KBM-7 (cell line): ENCODE measurements at regions not wholly inside any gene's neighbourhood (a gene's known extent, or its start where the extent isn't known, plus 50 kb on each side); places are given as distances from the start of the nearest gene placed in this dataset.
"Not testable (repeated sequence)": the region's sequence is repeated elsewhere in the genome, so short reads cannot be mapped to it uniquely, and the experiment has no call there.

Experiments used
- DNase-seq: peaks from one replicate; pipeline ENCODE4 v3.0.0-alpha.2; 2015
- in situ Hi-C: fragments of 300-500 bp; cut with MboI; formaldehyde crosslinking; loops from 2 replicates; pipeline ENCODE4 v1.14.3; 2020; ENCODE audit warnings: low sequenced_read_pairs, low pct_unique_long_range_greater_than_20kb, mixed read lengths

- peak; percentile 28 for DNase-seq
- in situ Hi-C loops = no loop called here
Measured at GRCh38 chr2:209208211-209208610, 215.6 kb upstream of the MAP2 start.

- in situ Hi-C loops = no loop called here
- DNase-seq = no peak
Measured at GRCh38 chr2:209209943-209210342, 213.9 kb upstream of the MAP2 start.

- in situ Hi-C loops = no loop called here
- DNase-seq = no peak
Measured at GRCh38 chr2:209230560-209230959, 193.3 kb upstream of the MAP2 start.

- no peak for DNase-seq
- in situ Hi-C loops = no loop called here
Measured at GRCh38 chr2:209236377-209236776, 187.5 kb upstream of the MAP2 start.

GRCh38 chr2:209238765-209239584 is 184.9 kb upstream of the MAP2 start:
- no peak for DNase-seq
- in situ Hi-C loops = no loop called here

- DNase-seq = no peak
- in situ Hi-C loops = no loop called here
Measured at GRCh38 chr2:209239585-209239938, 184.3 kb upstream of the MAP2 start.

- DNase-seq = no peak
- in situ Hi-C loops = no loop called here
Measured at GRCh38 chr2:209240204-209240603, 183.6 kb upstream of the MAP2 start.

GRCh38 chr2:209253544-209253943 is 170.3 kb upstream of the MAP2 start:
- no peak for DNase-seq
- in situ Hi-C loops = no loop called here

- in situ Hi-C loops = no loop called here
- DNase-seq = no peak
Measured at GRCh38 chr2:209259767-209260166, 164.1 kb upstream of the MAP2 start.

GRCh38 chr2:209260281-209260680 is 163.6 kb upstream of the MAP2 start:
- DNase-seq = no peak
- in situ Hi-C loops = no loop called here

- DNase-seq, in situ Hi-C loops: not testable (repeated sequence)
Measured at GRCh38 chr2:209261366-209262053, 162.3 kb upstream of the MAP2 start.

GRCh38 chr2:209269024-209269423 is 154.8 kb upstream of the MAP2 start:
- in situ Hi-C loops = no loop called here

GRCh38 chr2:209276000-209276399 is 147.8 kb upstream of the MAP2 start:
- DNase-seq = no peak
- in situ Hi-C loops = no loop called here

More at GRCh38 chr2:209269024-209269423, 154.8 kb upstream of the MAP2 start:
- DNase-seq = no peak

GRCh38 chr2:209277444-209277843 is 146.4 kb upstream of the MAP2 start:
- DNase-seq = no peak
- in situ Hi-C loops = no loop called here

- DNase-seq = no peak
- in situ Hi-C loops = no loop called here
Measured at GRCh38 chr2:209298601-209299000, 125.2 kb upstream of the MAP2 start.

- DNase-seq, in situ Hi-C loops: not testable (repeated sequence)
Measured at GRCh38 chr2:209299478-209299877, 124.4 kb upstream of the MAP2 start.

- DNase-seq, in situ Hi-C loops: not testable (repeated sequence)
Measured at GRCh38 chr2:209300766-209301165, 123.1 kb upstream of the MAP2 start.

- no peak for DNase-seq
- in situ Hi-C loops = no loop called here
Measured at GRCh38 chr2:209305026-209305425, 118.8 kb upstream of the MAP2 start.

- DNase-seq = no peak
- in situ Hi-C loops = no loop called here
Measured at GRCh38 chr2:209305746-209306196, 118.1 kb upstream of the MAP2 start.

GRCh38 chr2:209307161-209308001 is 116.5 kb upstream of the MAP2 start:
- in situ Hi-C loops = no loop called here
- no peak for DNase-seq
